HCT116 (cell line): ENCODE measurements at regions not wholly inside any gene's neighbourhood (a gene's known extent, or its start where the extent isn't known, plus 50 kb on each side); places are given as distances from the start of the nearest gene placed in this dataset.

Experiments used
- ATAC-seq: fragments of 200-7000 bp; cut with Tn5 transposase; 2 replicates; pipeline ENCODE4 v1.9.1; 2020; ENCODE audit warnings: mild to moderate bottlenecking, moderate library complexity
- BruUV-seq: library from RNA; stranded (reverse); fragments of 400-500 nt; replicated peaks from 2 replicates; lab custom pipeline; 2021; lab: Mats Ljungman, UMichigan
- CTCF ChIA-PET: fragments of 300-600 bp; sonication (Branson Sonifier 250); formaldehyde crosslinking; loops from one replicate; lab custom pipeline; 2021; ENCODE audit warnings: antibody characterized with exemption; lab: Charles Lee
- POLR2A ChIA-PET: fragments of 300-600, 350-600 bp; sonication (Branson Sonifier 250); formaldehyde crosslinking; loops from one replicate; lab custom pipeline; 2021; ENCODE audit warnings: antibody characterized with exemption; lab: Charles Lee
- RAD21 ChIA-PET, 2 experiments: fragments of 300-600 bp; sonication (Branson Sonifier 250); formaldehyde crosslinking; loops; one replicate each; lab custom pipeline; 2023; ENCODE audit warnings: low total read pairs in 2 of 2; ENCODE audit not compliant: uncharacterized antibody in 2 of 2, unreplicated experiment in 2 of 2, low non-redundant PET in 1 of 2; lab: Charles Lee
- DNase-seq: peaks from one replicate; pipeline ENCODE4 v3.0.0-alpha.2; 2010; ENCODE audit warnings: low read depth, low spot score
- H2AFZ ChIP-seq: fragments of 200-600 bp; shearing (Covaris generic), sonication (generic); 2 replicates; pipeline ENCODE4 v1.6.1; 2017; ENCODE audit warnings: low read depth, mixed run types, mixed read lengths, antibody characterized with exemption, low read length; ENCODE audit not compliant: poor library complexity, severe bottlenecking
- H3K27ac ChIP-seq: 2 replicates; pipeline ENCODE4 v1.5.1; 2012; ENCODE audit warnings: low read depth, low read length
- H3K27me3 ChIP-seq: fragments of 200-600 bp; sonication (generic); 2 replicates; pipeline ENCODE4 v1.6.1; 2016; ENCODE audit warnings: mixed run types, low read length, mixed read lengths; ENCODE audit not compliant: insufficient read depth
- H3K36me3 ChIP-seq, 2 experiments: fragments of 200-500 bp in 1 of 2; fragments of 200-600 bp in 1 of 2; sonication (Bioruptor generic) in 1 of 2; sonication (generic) in 1 of 2; 2 replicates each; pipeline versions ENCODE4 v1.5.1 to v1.6.1; 2014 to 2016; ENCODE audit warnings: low read length in 2 of 2, inconsistent platforms in 1 of 2, mixed read lengths in 1 of 2, mixed run types in 1 of 2; ENCODE audit not compliant: insufficient read depth in 2 of 2, control insufficient read depth in 1 of 2
- H3K4me1 ChIP-seq, 2 experiments: fragments of 200-600 bp in 1 of 2; sonication (generic) in 1 of 2; 2 replicates each; pipeline versions ENCODE4 v1.5.1 to v1.6.1; 2012 to 2017; ENCODE audit warnings: low read length in 2 of 2, inconsistent platforms in 1 of 2, mild to moderate bottlenecking in 1 of 2, mixed read lengths in 1 of 2, mixed run types in 1 of 2, moderate library complexity in 1 of 2; ENCODE audit not compliant: insufficient read depth in 2 of 2, control insufficient read depth in 1 of 2
- H3K4me2 ChIP-seq: fragments of 200-600 bp; sonication (generic); 2 replicates; pipeline ENCODE4 v1.6.1; 2017; ENCODE audit warnings: mixed run types, low read length, mixed read lengths
- H3K4me3 ChIP-seq, 2 experiments: fragments of 200-600 bp in 1 of 2; sonication (generic) in 1 of 2; replicated peaks in 1 of 2; 2 replicates each; pipeline ENCODE4 v1.5.1; 2011 to 2016; ENCODE audit warnings: low read length in 2 of 2, control low read depth in 1 of 2, low read depth in 1 of 2, mild to moderate bottlenecking in 1 of 2, mixed read lengths in 1 of 2, mixed run types in 1 of 2
- H3K79me2 ChIP-seq: fragments of 200-600 bp; sonication (generic); 2 replicates; pipeline ENCODE4 v1.6.1; 2017; ENCODE audit warnings: mild to moderate bottlenecking, mixed run types, low read length, moderate library complexity, mixed read lengths; ENCODE audit not compliant: insufficient read depth
- H3K9ac ChIP-seq: fragments of 200-600 bp; sonication (generic); 2 replicates; pipeline ENCODE4 v1.6.1; 2016; ENCODE audit warnings: low read length, mixed read lengths
- H3K9me2 ChIP-seq: fragments of 200-600 bp; sonication (generic), shearing (Covaris generic); 2 replicates; pipeline ENCODE4 v1.6.1; 2017; ENCODE audit warnings: mixed run types, mild to moderate bottlenecking, moderate library complexity; ENCODE audit not compliant: insufficient read depth
- H3K9me3 ChIP-seq, 2 experiments: fragments of 200-500 bp in 1 of 2; fragments of 200-600 bp in 1 of 2; sonication (Bioruptor generic) in 1 of 2; sonication (generic) in 1 of 2; 2 replicates each; pipeline ENCODE4 v1.6.1; 2014 to 2017; ENCODE audit warnings: low read length in 2 of 2, mixed read lengths in 2 of 2, inconsistent platforms in 1 of 2, low read depth in 1 of 2, mild to moderate bottlenecking in 1 of 2, mixed run types in 1 of 2, moderate library complexity in 1 of 2; ENCODE audit not compliant: control insufficient read depth in 1 of 2, insufficient read depth in 1 of 2
- H4K20me1 ChIP-seq: fragments of 200-600 bp; sonication (generic), shearing (Covaris generic); 2 replicates; pipeline ENCODE4 v1.6.1; 2017; ENCODE audit warnings: mixed run types, mild to moderate bottlenecking, moderate library complexity; ENCODE audit not compliant: insufficient read depth
- ATF3 ChIP-seq: IDR thresholded peaks from 2 replicates; pipeline ENCODE4 v1.6.1; 2012
- CBX3 ChIP-seq: IDR thresholded peaks from 2 replicates; pipeline ENCODE4 v1.6.1; 2012; ENCODE audit warnings: low read depth
- CEBPB ChIP-seq: IDR thresholded peaks from 2 replicates; pipeline ENCODE4 v1.6.1; 2012; ENCODE audit warnings: low read depth
- CTCF ChIP-seq, 3 experiments: fragments of 200-600 bp in 1 of 3; sonication (generic) in 1 of 3; IDR thresholded peaks in 2 of 3; conservative IDR thresholded peaks in 1 of 3; 2 replicates each; pipeline ENCODE4 v1.5.1; 2012 to 2017; ENCODE audit warnings: low read depth in 2 of 3, low read length in 2 of 3, antibody characterized with exemption in 1 of 3, borderline replicate concordance in 1 of 3, control low read depth in 1 of 3, mild to moderate bottlenecking in 1 of 3, mixed read lengths in 1 of 3, mixed run types in 1 of 3, moderate library complexity in 1 of 3; ENCODE audit not compliant: insufficient read depth in 1 of 3
- EGR1 ChIP-seq: IDR thresholded peaks from 2 replicates; pipeline ENCODE4 v1.6.1; 2012; ENCODE audit warnings: low read depth
- ELF1 ChIP-seq: IDR thresholded peaks from 2 replicates; pipeline ENCODE4 v1.6.1; 2012; ENCODE audit warnings: low read depth, borderline replicate concordance
- EZH2 ChIP-seq: fragments of 200-600 bp; sonication (generic); IDR thresholded peaks from 2 replicates; pipeline ENCODE4 v1.6.1; 2017; ENCODE audit warnings: antibody characterized with exemption, mixed run types
- FOSL1 ChIP-seq: IDR thresholded peaks from 2 replicates; pipeline ENCODE4 v1.6.1; 2012; ENCODE audit warnings: low read depth
- JUND ChIP-seq: IDR thresholded peaks from 2 replicates; pipeline ENCODE4 v1.6.1; 2012
- POLR2A ChIP-seq: IDR thresholded peaks from 2 replicates; pipeline ENCODE4 v1.7.0; 2011; ENCODE audit warnings: borderline replicate concordance; ENCODE audit not compliant: insufficient read depth, insufficient read length; ENCODE audit errors: extremely low read depth
- POLR2AphosphoS5 ChIP-seq: IDR thresholded peaks from 2 replicates; pipeline ENCODE4 v1.6.1; 2011; ENCODE audit warnings: mild to moderate bottlenecking, low read depth, low read length, moderate library complexity
- RAD21 ChIP-seq: IDR thresholded peaks from 2 replicates; pipeline ENCODE4 v1.6.1; 2012; ENCODE audit warnings: low read depth, mild to moderate bottlenecking
- SIN3A ChIP-seq: IDR thresholded peaks from 2 replicates; pipeline ENCODE4 v1.6.1; 2012; ENCODE audit warnings: low read depth
- SP1 ChIP-seq: IDR thresholded peaks from 2 replicates; pipeline ENCODE4 v1.6.1; 2012; ENCODE audit warnings: low read depth
- YY1 ChIP-seq: IDR thresholded peaks from 2 replicates; pipeline ENCODE4 v1.6.1; 2011; ENCODE audit warnings: low read length, low read depth, moderate library complexity, mild to moderate bottlenecking; ENCODE audit not compliant: insufficient replicate concordance; ENCODE audit errors: extremely low read depth
- ZFX ChIP-seq: fragments of 450-650 bp; IDR thresholded peaks from 2 replicates; pipeline ENCODE4 v1.6.1; 2017
- intact Hi-C: fragments of 100-400 bp; cut with micrococcal nuclease; formaldehyde crosslinking; loops from 2 replicates; pipeline ENCODE4 v1.10.0; 2022
- TF ChIP-seq, protein P1 (sequence below): IDR thresholded peaks from 2 replicates; pipeline ENCODE4 v1.6.1; 2012; ENCODE audit warnings: low read depth
- TF ChIP-seq, protein P2 (sequence below): IDR thresholded peaks from 2 replicates; pipeline ENCODE4 v1.6.1; 2011; ENCODE audit warnings: mild to moderate bottlenecking, low read length, moderate library complexity; ENCODE audit not compliant: insufficient replicate concordance; ENCODE audit errors: extremely low read depth
- TF ChIP-seq, protein P3 (sequence below): IDR thresholded peaks from 2 replicates; pipeline ENCODE4 v1.6.1; 2012

- no peak overlapping the region for H3K4me3 ChIP-seq
- no peaks in the 10 kb centered on the region for H3K36me3 ChIP-seq
- POLR2A ChIA-PET: no interaction called here
- H3K27ac ChIP-seq: no peak overlapping the region
- no TSS peak for BruUV-seq
- RAD21 ChIA-PET: interaction anchor here in 1 of 2 experiments (0.7 kb wide), 1 partner anchor 13 kb away, joined by 3 read pairs; no protein-coding TSS in a partner anchor
- H4K20me1 ChIP-seq: no peaks in the 10 kb centered on the region
- no peak overlapping the region for H3K9ac ChIP-seq
- intact Hi-C loops: no loop called here
- no peak overlapping the region for H3K4me2 ChIP-seq
- H2AFZ ChIP-seq: no peak overlapping the region
- ATAC-seq (no peak), DNase-seq (no peak)
- CTCF ChIA-PET: interaction anchor here (0.6 kb wide), 1 partner anchor 115 kb away, joined by 3 read pairs; no protein-coding TSS in a partner anchor
- peaks cover 0 to 7% of the 10 kb centered on the region in 2 experiments; a peak in 1 of 4 replicates for H3K4me1 ChIP-seq
- H3K79me2 ChIP-seq: no peaks in the 10 kb centered on the region
- no peaks in the 10 kb centered on the region for H3K9me2 ChIP-seq
- no peaks in the 10 kb centered on the region for H3K9me3 ChIP-seq
- H3K27me3 ChIP-seq: peaks cover 21% of the 10 kb centered on the region; the same call in 1 of the 2 replicates
- TF ChIP-seq, protein P1, sequence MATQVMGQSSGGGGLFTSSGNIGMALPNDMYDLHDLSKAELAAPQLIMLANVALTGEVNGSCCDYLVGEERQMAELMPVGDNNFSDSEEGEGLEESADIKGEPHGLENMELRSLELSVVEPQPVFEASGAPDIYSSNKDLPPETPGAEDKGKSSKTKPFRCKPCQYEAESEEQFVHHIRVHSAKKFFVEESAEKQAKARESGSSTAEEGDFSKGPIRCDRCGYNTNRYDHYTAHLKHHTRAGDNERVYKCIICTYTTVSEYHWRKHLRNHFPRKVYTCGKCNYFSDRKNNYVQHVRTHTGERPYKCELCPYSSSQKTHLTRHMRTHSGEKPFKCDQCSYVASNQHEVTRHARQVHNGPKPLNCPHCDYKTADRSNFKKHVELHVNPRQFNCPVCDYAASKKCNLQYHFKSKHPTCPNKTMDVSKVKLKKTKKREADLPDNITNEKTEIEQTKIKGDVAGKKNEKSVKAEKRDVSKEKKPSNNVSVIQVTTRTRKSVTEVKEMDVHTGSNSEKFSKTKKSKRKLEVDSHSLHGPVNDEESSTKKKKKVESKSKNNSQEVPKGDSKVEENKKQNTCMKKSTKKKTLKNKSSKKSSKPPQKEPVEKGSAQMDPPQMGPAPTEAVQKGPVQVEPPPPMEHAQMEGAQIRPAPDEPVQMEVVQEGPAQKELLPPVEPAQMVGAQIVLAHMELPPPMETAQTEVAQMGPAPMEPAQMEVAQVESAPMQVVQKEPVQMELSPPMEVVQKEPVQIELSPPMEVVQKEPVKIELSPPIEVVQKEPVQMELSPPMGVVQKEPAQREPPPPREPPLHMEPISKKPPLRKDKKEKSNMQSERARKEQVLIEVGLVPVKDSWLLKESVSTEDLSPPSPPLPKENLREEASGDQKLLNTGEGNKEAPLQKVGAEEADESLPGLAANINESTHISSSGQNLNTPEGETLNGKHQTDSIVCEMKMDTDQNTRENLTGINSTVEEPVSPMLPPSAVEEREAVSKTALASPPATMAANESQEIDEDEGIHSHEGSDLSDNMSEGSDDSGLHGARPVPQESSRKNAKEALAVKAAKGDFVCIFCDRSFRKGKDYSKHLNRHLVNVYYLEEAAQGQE: no peak
- TF ChIP-seq, protein P2, sequence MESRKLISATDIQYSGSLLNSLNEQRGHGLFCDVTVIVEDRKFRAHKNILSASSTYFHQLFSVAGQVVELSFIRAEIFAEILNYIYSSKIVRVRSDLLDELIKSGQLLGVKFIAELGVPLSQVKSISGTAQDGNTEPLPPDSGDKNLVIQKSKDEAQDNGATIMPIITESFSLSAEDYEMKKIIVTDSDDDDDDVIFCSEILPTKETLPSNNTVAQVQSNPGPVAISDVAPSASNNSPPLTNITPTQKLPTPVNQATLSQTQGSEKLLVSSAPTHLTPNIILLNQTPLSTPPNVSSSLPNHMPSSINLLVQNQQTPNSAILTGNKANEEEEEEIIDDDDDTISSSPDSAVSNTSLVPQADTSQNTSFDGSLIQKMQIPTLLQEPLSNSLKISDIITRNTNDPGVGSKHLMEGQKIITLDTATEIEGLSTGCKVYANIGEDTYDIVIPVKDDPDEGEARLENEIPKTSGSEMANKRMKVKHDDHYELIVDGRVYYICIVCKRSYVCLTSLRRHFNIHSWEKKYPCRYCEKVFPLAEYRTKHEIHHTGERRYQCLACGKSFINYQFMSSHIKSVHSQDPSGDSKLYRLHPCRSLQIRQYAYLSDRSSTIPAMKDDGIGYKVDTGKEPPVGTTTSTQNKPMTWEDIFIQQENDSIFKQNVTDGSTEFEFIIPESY: no peak
- no peak for TF ChIP-seq ATF3
- TF ChIP-seq YY1: no peak
- TF ChIP-seq CTCF (IDR thresholded peaks at IDR 0.05 in 2 of 3, conservative IDR thresholded peaks at IDR 0.05 in 1 of 3; ENCODE audit: borderline replicate concordance in 1 of 3, insufficient read depth in 1 of 3, low read depth in 2 of 3, low read length in 2 of 3): no peak
- no peak for TF ChIP-seq ELF1
- no peak for TF ChIP-seq FOSL1
- no peak for TF ChIP-seq CEBPB
- no peak for TF ChIP-seq ZFX
- TF ChIP-seq EZH2: no peak
- TF ChIP-seq SP1: no peak
- TF ChIP-seq SIN3A: no peak
- TF ChIP-seq, protein P3, sequence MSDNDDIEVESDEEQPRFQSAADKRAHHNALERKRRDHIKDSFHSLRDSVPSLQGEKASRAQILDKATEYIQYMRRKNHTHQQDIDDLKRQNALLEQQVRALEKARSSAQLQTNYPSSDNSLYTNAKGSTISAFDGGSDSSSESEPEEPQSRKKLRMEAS: no peak
- no peak for TF ChIP-seq EGR1
- no peak for TF ChIP-seq POLR2AphosphoS5
- no peak for TF ChIP-seq CBX3
- no peak for TF ChIP-seq JUND
- no peak for TF ChIP-seq POLR2A
- no peak for TF ChIP-seq RAD21
- TF ChIP-seq, all 23 proteins: peak for 0
These were observed 140.7 kb upstream of the PKDCC start for GRCh38 chr2:41907141-41907540.
